ENCODE measurements at regions not wholly inside any gene's neighbourhood (a gene's known extent, or its start where the extent isn't known, plus 50 kb on each side); places are given as distances from the start of the nearest gene placed in this dataset.

DNA sequence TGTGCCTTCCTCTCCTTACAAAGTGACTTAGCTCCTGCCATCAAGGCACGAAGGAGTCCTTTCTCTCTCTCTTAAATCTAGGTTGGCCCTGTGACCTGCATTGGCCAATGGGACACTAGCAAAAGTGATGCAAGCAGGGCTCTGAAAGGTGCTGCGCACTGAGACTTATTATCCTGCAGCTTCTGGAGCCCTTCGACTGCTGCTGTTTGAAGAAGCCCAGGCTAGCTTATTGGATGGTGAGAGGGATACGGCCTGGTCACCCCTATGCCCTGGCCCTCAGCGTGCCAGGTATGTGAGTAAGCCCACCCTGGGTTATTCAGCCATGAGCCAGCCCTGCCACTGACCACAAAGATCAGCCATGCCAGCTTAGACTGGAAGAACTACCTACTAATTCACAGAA, 74.5 kb upstream of the GGTLC1 start:
- TF ChIP-seq, protein P1, sequence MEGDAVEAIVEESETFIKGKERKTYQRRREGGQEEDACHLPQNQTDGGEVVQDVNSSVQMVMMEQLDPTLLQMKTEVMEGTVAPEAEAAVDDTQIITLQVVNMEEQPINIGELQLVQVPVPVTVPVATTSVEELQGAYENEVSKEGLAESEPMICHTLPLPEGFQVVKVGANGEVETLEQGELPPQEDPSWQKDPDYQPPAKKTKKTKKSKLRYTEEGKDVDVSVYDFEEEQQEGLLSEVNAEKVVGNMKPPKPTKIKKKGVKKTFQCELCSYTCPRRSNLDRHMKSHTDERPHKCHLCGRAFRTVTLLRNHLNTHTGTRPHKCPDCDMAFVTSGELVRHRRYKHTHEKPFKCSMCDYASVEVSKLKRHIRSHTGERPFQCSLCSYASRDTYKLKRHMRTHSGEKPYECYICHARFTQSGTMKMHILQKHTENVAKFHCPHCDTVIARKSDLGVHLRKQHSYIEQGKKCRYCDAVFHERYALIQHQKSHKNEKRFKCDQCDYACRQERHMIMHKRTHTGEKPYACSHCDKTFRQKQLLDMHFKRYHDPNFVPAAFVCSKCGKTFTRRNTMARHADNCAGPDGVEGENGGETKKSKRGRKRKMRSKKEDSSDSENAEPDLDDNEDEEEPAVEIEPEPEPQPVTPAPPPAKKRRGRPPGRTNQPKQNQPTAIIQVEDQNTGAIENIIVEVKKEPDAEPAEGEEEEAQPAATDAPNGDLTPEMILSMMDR (IDR thresholded peaks at IDR 0.05), result no peak
- TF ChIP-seq POLR2A (IDR thresholded peaks at IDR 0.05), result no peak
- no peak for TF ChIP-seq POLR2AphosphoS5 (IDR thresholded peaks at IDR 0.05)
- TF ChIP-seq EP300 (IDR thresholded peaks at IDR 0.05), result no peak

Measured in gastroesophageal sphincter (tissue), 3 donors.